HG03139 (cell line): ENCODE measurements at regions not wholly inside any gene's neighbourhood (a gene's known extent, or its start where the extent isn't known, plus 50 kb on each side); places are given as distances from the start of the nearest gene placed in this dataset.

Experiments used
- ATAC-seq: cut with Tn5 transposase; IDR thresholded peaks from one replicate; pipeline ENCODE4 v1.9.1; 2021; ENCODE audit not compliant: unreplicated experiment

- ATAC-seq = no peak
These were observed 496.8 kb upstream of the ZEB2 start for GRCh38 chr2:145016711-145017110.

- no peak for ATAC-seq
These were observed 495.6 kb upstream of the ZEB2 start for GRCh38 chr2:145015561-145015960.

- ATAC-seq = no peak
These were observed 492.9 kb upstream of the ZEB2 start for GRCh38 chr2:145012806-145013205.

GRCh38 chr2:145012214-145012670 is 492.3 kb upstream of the ZEB2 start:
- no peak for ATAC-seq

GRCh38 chr2:145010635-145011034 is 490.7 kb upstream of the ZEB2 start:
- no peak for ATAC-seq

GRCh38 chr2:145007960-145008263 is 488.0 kb upstream of the ZEB2 start:
- no peak for ATAC-seq

GRCh38 chr2:145007093-145007959 is 487.4 kb upstream of the ZEB2 start:
- ATAC-seq = no peak

GRCh38 chr2:145002624-145003023 is 482.7 kb upstream of the ZEB2 start:
- ATAC-seq = no peak

GRCh38 chr2:145000376-145000775 is 480.5 kb upstream of the ZEB2 start:
- ATAC-seq = no peak

GRCh38 chr2:144999936-145000335 is 480.0 kb upstream of the ZEB2 start:
- ATAC-seq = no peak

GRCh38 chr2:144999071-144999875 is 479.4 kb upstream of the ZEB2 start:
- ATAC-seq = no peak

GRCh38 chr2:144998435-144998834 is 478.5 kb upstream of the ZEB2 start:
- no peak for ATAC-seq

GRCh38 chr2:144996225-144996795 is 476.4 kb upstream of the ZEB2 start:
- no peak for ATAC-seq

GRCh38 chr2:144995482-144995881 is 475.6 kb upstream of the ZEB2 start:
- no peak for ATAC-seq

- ATAC-seq = no peak
These were observed 470.7 kb upstream of the ZEB2 start for GRCh38 chr2:144990661-144991060.

GRCh38 chr2:144989579-144990270 is 469.8 kb upstream of the ZEB2 start:
- ATAC-seq = no peak

- no peak for ATAC-seq
These were observed 468.7 kb upstream of the ZEB2 start for GRCh38 chr2:144988591-144988990.

GRCh38 chr2:144986691-144987090 is 466.8 kb upstream of the ZEB2 start:
- no peak for ATAC-seq

- ATAC-seq = no peak
These were observed 464.1 kb upstream of the ZEB2 start for GRCh38 chr2:144984038-144984437.

- no peak for ATAC-seq
These were observed 463.2 kb upstream of the ZEB2 start for GRCh38 chr2:144983107-144983506.

- no peak for ATAC-seq
These were observed 462.6 kb upstream of the ZEB2 start for GRCh38 chr2:144982481-144982880.
